Neural progenitor cell (in vitro differentiated cells): ENCODE measurements at regions not wholly inside any gene's neighbourhood (a gene's known extent, or its start where the extent isn't known, plus 50 kb on each side); places are given as distances from the start of the nearest gene placed in this dataset.
A peak's percentile ranks its signal among the peaks of the same experiment; 100 is the strongest.

Source experiments
- DNase-seq: peaks from one replicate; pipeline ENCODE4 v3.0.0-alpha.2; 2016; ENCODE audit warnings: low spot score
- H2AFZ ChIP-seq: fragments of 200-600 bp; sonication (generic); replicated peaks from 2 replicates; pipeline ENCODE4 v1.6.1; 2016; ENCODE audit warnings: antibody characterized with exemption
- H3F3A ChIP-seq: fragments of 200-600 bp; sonication (generic); 2 replicates; pipeline ENCODE4 v1.6.1; 2016; ENCODE audit warnings: antibody characterized with exemption, low read depth
- H3K27ac ChIP-seq: fragments of 200-600 bp; sonication (generic); 2 replicates; pipeline ENCODE4 v1.5.1; 2016; ENCODE audit warnings: mild to moderate bottlenecking
- H3K27me3 ChIP-seq: fragments of 200-600 bp; sonication (generic); 2 replicates; pipeline ENCODE4 v1.6.1; 2016; ENCODE audit warnings: mild to moderate bottlenecking, moderate library complexity
- H3K36me3 ChIP-seq: fragments of 200-600 bp; sonication (generic); 2 replicates; pipeline ENCODE4 v1.5.1; 2016
- H3K4me1 ChIP-seq: fragments of 200-600 bp; sonication (generic); 2 replicates; pipeline ENCODE4 v1.6.1; 2016; ENCODE audit warnings: mixed run types
- H3K4me2 ChIP-seq: fragments of 200-600 bp; sonication (generic); 2 replicates; pipeline ENCODE4 v1.6.1; 2016
- H3K4me3 ChIP-seq: fragments of 200-600 bp; sonication (generic); 2 replicates; pipeline ENCODE4 v1.5.1; 2016
- H3K79me2 ChIP-seq: fragments of 200-600 bp; sonication (generic); 2 replicates; pipeline ENCODE4 v1.6.1; 2016; ENCODE audit warnings: low read depth
- H3K9ac ChIP-seq: fragments of 200-600 bp; sonication (generic); 2 replicates; pipeline ENCODE4 v1.6.1; 2016
- H3K9me3 ChIP-seq: fragments of 200-600 bp; sonication (generic); 2 replicates; pipeline ENCODE4 v1.5.1; 2016; ENCODE audit warnings: low read depth
- H4K20me1 ChIP-seq: fragments of 200-600 bp; sonication (generic); 2 replicates; pipeline ENCODE4 v1.6.1; 2016; ENCODE audit warnings: low read depth
- H3K27ac Mint-ChIP-seq: 3 replicates; pipeline ENCODE4 v1.8.0; 2021; ENCODE audit warnings: mixed read lengths
- H3K27me3 Mint-ChIP-seq: 2 replicates; pipeline ENCODE4 v1.8.0; 2022; ENCODE audit warnings: low read depth, mild to moderate bottlenecking, inconsistent platforms, moderate library complexity, mixed read lengths; ENCODE audit not compliant: insufficient read depth
- H3K36me3 Mint-ChIP-seq: 3 replicates; pipeline ENCODE4 v1.8.0; 2021; ENCODE audit warnings: mixed read lengths
- H3K4me1 Mint-ChIP-seq: 3 replicates; pipeline ENCODE4 v1.8.0; 2021; ENCODE audit warnings: mixed read lengths
- H3K4me3 Mint-ChIP-seq: 3 replicates; pipeline ENCODE4 v1.8.0; 2021; ENCODE audit warnings: mild to moderate bottlenecking, moderate library complexity, mixed read lengths
- H3K9me3 Mint-ChIP-seq: 3 replicates; pipeline ENCODE4 v1.8.0; 2020; ENCODE audit warnings: mixed read lengths
- EZH2 ChIP-seq: fragments of 200-600 bp; sonication (generic); IDR thresholded peaks from 2 replicates; pipeline ENCODE4 v1.6.1; 2017; ENCODE audit warnings: antibody characterized with exemption, mild to moderate bottlenecking, moderate library complexity
- EZH2phosphoT487 ChIP-seq: fragments of 200-600 bp; sonication (generic); IDR thresholded peaks from 2 replicates; pipeline ENCODE4 v1.6.1; 2017; ENCODE audit warnings: antibody characterized with exemption
- TF ChIP-seq, protein P1 (sequence below): fragments of 200-600 bp; sonication (generic); IDR thresholded peaks from 2 replicates; pipeline ENCODE4 v1.5.1; 2017; ENCODE audit warnings: antibody characterized with exemption, mild to moderate bottlenecking

DNA sequence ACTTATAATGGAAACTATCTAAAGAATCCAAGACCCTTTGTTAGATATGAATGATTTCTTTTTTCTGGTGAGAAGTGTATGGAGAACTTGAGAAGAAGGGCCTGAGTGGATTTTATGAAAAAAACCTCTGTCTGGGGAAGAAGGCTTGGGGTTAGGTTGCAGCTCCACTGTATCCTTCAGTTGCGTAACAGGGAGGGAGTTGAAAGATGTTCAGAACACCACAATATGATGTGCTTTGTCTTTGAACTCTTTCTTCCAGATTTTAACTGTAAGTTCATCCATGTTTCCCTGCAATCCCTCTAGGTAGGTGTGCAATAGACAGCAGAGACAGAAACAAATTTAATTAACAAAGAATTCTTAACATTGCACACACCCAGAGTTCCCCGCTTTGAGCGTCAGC is 125.8 kb upstream of the NFIA start:
- H3K36me3 ChIP-seq, result no peaks in the 10 kb centered on the region
- H2AFZ ChIP-seq, result no peak overlapping the region
- peaks cover 3% of the 10 kb centered on the region for H3K36me3 Mint-ChIP-seq
- H3K4me1 Mint-ChIP-seq, result no peaks in the 10 kb centered on the region
- no peak overlapping the region for H3K9ac ChIP-seq
- no peaks in the 10 kb centered on the region for H3K4me1 ChIP-seq
- no peaks in the 10 kb centered on the region for H3K79me2 ChIP-seq
- H3K27ac Mint-ChIP-seq, result no peak overlapping the region
- no peak overlapping the region for H3K4me3 ChIP-seq
- no peak overlapping the region for H3K4me2 ChIP-seq
- H4K20me1 ChIP-seq, result no peaks in the 10 kb centered on the region
- peaks cover 10% of the 10 kb centered on the region for H3K9me3 Mint-ChIP-seq
- no peak overlapping the region for H3K4me3 Mint-ChIP-seq
- no peak for DNase-seq
- no peaks in the 10 kb centered on the region for H3F3A ChIP-seq
- peaks cover 3% of the 10 kb centered on the region for H3K27me3 Mint-ChIP-seq
- no peak overlapping the region for H3K27ac ChIP-seq
- H3K27me3 ChIP-seq, result no peaks in the 10 kb centered on the region
- TF ChIP-seq EZH2 (no peak), EZH2phosphoT487 (no peak)
- TF ChIP-seq, protein P1, sequence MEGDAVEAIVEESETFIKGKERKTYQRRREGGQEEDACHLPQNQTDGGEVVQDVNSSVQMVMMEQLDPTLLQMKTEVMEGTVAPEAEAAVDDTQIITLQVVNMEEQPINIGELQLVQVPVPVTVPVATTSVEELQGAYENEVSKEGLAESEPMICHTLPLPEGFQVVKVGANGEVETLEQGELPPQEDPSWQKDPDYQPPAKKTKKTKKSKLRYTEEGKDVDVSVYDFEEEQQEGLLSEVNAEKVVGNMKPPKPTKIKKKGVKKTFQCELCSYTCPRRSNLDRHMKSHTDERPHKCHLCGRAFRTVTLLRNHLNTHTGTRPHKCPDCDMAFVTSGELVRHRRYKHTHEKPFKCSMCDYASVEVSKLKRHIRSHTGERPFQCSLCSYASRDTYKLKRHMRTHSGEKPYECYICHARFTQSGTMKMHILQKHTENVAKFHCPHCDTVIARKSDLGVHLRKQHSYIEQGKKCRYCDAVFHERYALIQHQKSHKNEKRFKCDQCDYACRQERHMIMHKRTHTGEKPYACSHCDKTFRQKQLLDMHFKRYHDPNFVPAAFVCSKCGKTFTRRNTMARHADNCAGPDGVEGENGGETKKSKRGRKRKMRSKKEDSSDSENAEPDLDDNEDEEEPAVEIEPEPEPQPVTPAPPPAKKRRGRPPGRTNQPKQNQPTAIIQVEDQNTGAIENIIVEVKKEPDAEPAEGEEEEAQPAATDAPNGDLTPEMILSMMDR, result no peak
- peaks cover 5% of the 10 kb centered on the region for H3K9me3 ChIP-seq

DNA sequence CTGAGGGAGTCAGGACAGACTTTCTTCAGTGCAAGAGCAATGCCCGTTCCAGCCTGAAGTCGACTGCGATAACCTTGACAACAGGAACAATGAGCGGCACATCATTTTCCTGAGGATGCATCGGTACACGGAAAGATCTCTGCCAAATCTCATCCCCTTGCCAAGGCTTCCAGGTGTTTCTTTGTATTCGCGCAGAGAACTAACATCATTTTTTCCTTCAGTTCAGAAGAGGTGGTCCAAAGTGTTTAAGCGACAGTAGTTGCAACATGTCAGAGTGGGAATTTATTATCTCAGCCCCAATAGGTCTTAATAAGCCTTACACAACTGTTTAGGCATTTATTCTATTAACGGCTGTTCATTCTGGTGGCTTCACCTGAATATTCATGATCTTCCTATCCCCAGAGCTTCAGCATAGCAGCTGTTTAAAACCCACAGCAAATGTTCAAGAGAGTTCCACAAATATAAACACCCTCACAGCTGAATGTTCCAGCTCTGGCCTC is 129.7 kb upstream of the NFIA start:
- TF ChIP-seq EZH2, result no peak
- no peak for TF ChIP-seq EZH2phosphoT487
- TF ChIP-seq, protein P1, result no peak
- Histone ChIP-seq H2AFZ (no peak overlapping the region), H3K4me2 (no peak overlapping the region), H3K79me2 (no peaks in the 10 kb centered on the region), H4K20me1 (no peaks in the 10 kb centered on the region), H3K36me3 (no peaks in the 10 kb centered on the region), H3K27ac (no peak overlapping the region), H3K4me3 (no peak overlapping the region), H3K27me3 (no peaks in the 10 kb centered on the region), H3K4me1 (peaks cover 10% of the 10 kb centered on the region), H3F3A (no peaks in the 10 kb centered on the region), H3K9me3 (peaks cover 5% of the 10 kb centered on the region), H3K9ac (no peak overlapping the region)
- Mint-ChIP-seq H3K27ac (no peak overlapping the region), H3K4me1 (peaks cover 8% of the 10 kb centered on the region), H3K9me3 (peaks cover 10% of the 10 kb centered on the region), H3K27me3 (peaks cover 4% of the 10 kb centered on the region), H3K4me3 (no peak overlapping the region), H3K36me3 (peaks cover 3% of the 10 kb centered on the region)
- DNase-seq, result no peak

DNA sequence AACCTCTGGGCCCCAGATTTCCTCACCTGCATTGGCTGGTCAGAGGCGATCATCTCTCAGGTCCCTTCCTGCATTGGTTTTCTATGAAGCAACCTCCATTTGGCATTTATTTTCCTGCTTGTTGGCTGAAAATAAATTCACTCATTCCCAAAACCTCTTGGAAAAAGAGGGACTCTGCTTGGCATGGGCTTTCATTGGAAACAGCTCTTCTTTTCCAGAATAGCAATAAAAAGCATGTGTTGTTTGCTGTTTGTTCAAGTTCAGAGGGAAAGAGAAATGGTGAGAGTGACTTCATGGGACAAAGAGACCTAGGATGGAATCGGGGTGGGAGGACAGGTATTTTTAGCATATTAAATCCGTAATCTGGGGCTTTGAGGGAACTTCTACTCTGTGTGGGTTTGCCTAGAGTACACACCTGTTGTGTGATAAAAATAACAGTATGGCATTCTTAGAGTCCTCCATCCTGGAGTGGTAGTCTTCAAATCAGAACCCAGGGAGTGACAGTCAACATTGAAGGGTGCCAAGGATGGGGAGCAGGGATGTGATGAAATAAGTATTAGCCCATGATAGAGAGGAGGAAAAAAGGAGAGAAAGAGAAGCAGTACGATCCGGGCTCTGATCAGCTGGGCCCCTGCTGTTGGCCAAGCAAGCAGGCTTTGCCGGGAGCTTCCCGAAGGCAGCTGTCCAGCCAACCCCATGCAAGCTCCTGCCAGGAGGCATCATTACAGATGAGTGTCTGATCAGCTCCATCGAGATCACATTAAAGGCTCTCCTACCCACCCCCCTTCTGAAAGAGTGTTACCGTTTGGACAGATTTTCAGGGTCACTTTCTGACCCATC is 131.9 kb upstream of the NFIA start:
- H3K4me1 Mint-ChIP-seq, result peaks cover 8% of the 10 kb centered on the region
- H3K4me3 Mint-ChIP-seq, result no peak overlapping the region
- Histone ChIP-seq H3K79me2 (no peaks in the 10 kb centered on the region), H3K9ac (no peak overlapping the region), H3K4me1 (peaks cover 10% of the 10 kb centered on the region), H3K36me3 (no peaks in the 10 kb centered on the region), H4K20me1 (no peaks in the 10 kb centered on the region), H2AFZ (no peak overlapping the region), H3K27ac (no peak overlapping the region), H3K9me3 (peaks cover 5% of the 10 kb centered on the region), H3F3A (no peaks in the 10 kb centered on the region), H3K4me3 (no peak overlapping the region), H3K27me3 (no peaks in the 10 kb centered on the region), H3K4me2 (no peak overlapping the region)
- H3K27ac Mint-ChIP-seq, result no peak overlapping the region
- peaks cover 6% of the 10 kb centered on the region for H3K9me3 Mint-ChIP-seq
- peaks cover 4% of the 10 kb centered on the region for H3K27me3 Mint-ChIP-seq
- peaks cover 3% of the 10 kb centered on the region for H3K36me3 Mint-ChIP-seq
- DNase-seq, result peak; percentile 12
- TF ChIP-seq, protein P1, result no peak
- TF ChIP-seq EZH2phosphoT487 (no peak), EZH2 (no peak)
